HCT116 (cell line): ENCODE measurements at regions not wholly inside any gene's neighbourhood (a gene's known extent, or its start where the extent isn't known, plus 50 kb on each side); places are given as distances from the start of the nearest gene placed in this dataset.
"Not testable (repeated sequence)": the region's sequence is repeated elsewhere in the genome, so short reads cannot be mapped to it uniquely, and the experiment has no call there.

Source experiments
- ATAC-seq: fragments of 200-7000 bp; cut with Tn5 transposase; 2 replicates; pipeline ENCODE4 v1.9.1; 2020; ENCODE audit warnings: mild to moderate bottlenecking, moderate library complexity
- BruUV-seq: library from RNA; stranded (reverse); fragments of 400-500 nt; replicated peaks from 2 replicates; lab custom pipeline; 2021; lab: Mats Ljungman, UMichigan
- CTCF ChIA-PET: fragments of 300-600 bp; sonication (Branson Sonifier 250); formaldehyde crosslinking; loops from one replicate; lab custom pipeline; 2021; ENCODE audit warnings: antibody characterized with exemption; lab: Charles Lee
- POLR2A ChIA-PET: fragments of 300-600, 350-600 bp; sonication (Branson Sonifier 250); formaldehyde crosslinking; loops from one replicate; lab custom pipeline; 2021; ENCODE audit warnings: antibody characterized with exemption; lab: Charles Lee
- RAD21 ChIA-PET, 2 experiments: fragments of 300-600 bp; sonication (Branson Sonifier 250); formaldehyde crosslinking; loops; one replicate each; lab custom pipeline; 2023; ENCODE audit warnings: low total read pairs in 2 of 2; ENCODE audit not compliant: uncharacterized antibody in 2 of 2, unreplicated experiment in 2 of 2, low non-redundant PET in 1 of 2; lab: Charles Lee
- DNase-seq: peaks from one replicate; pipeline ENCODE4 v3.0.0-alpha.2; 2010; ENCODE audit warnings: low read depth, low spot score
- H2AFZ ChIP-seq: fragments of 200-600 bp; shearing (Covaris generic), sonication (generic); 2 replicates; pipeline ENCODE4 v1.6.1; 2017; ENCODE audit warnings: low read depth, mixed run types, mixed read lengths, antibody characterized with exemption, low read length; ENCODE audit not compliant: poor library complexity, severe bottlenecking
- H3K27ac ChIP-seq: 2 replicates; pipeline ENCODE4 v1.5.1; 2012; ENCODE audit warnings: low read depth, low read length
- H3K27me3 ChIP-seq: fragments of 200-600 bp; sonication (generic); 2 replicates; pipeline ENCODE4 v1.6.1; 2016; ENCODE audit warnings: mixed run types, low read length, mixed read lengths; ENCODE audit not compliant: insufficient read depth
- H3K36me3 ChIP-seq, 2 experiments: fragments of 200-500 bp in 1 of 2; fragments of 200-600 bp in 1 of 2; sonication (Bioruptor generic) in 1 of 2; sonication (generic) in 1 of 2; 2 replicates each; pipeline versions ENCODE4 v1.5.1 to v1.6.1; 2014 to 2016; ENCODE audit warnings: low read length in 2 of 2, inconsistent platforms in 1 of 2, mixed read lengths in 1 of 2, mixed run types in 1 of 2; ENCODE audit not compliant: insufficient read depth in 2 of 2, control insufficient read depth in 1 of 2
- H3K4me1 ChIP-seq, 2 experiments: fragments of 200-600 bp in 1 of 2; sonication (generic) in 1 of 2; 2 replicates each; pipeline versions ENCODE4 v1.5.1 to v1.6.1; 2012 to 2017; ENCODE audit warnings: low read length in 2 of 2, inconsistent platforms in 1 of 2, mild to moderate bottlenecking in 1 of 2, mixed read lengths in 1 of 2, mixed run types in 1 of 2, moderate library complexity in 1 of 2; ENCODE audit not compliant: insufficient read depth in 2 of 2, control insufficient read depth in 1 of 2
- H3K4me2 ChIP-seq: fragments of 200-600 bp; sonication (generic); 2 replicates; pipeline ENCODE4 v1.6.1; 2017; ENCODE audit warnings: mixed run types, low read length, mixed read lengths
- H3K4me3 ChIP-seq, 2 experiments: fragments of 200-600 bp in 1 of 2; sonication (generic) in 1 of 2; replicated peaks in 1 of 2; 2 replicates each; pipeline ENCODE4 v1.5.1; 2011 to 2016; ENCODE audit warnings: low read length in 2 of 2, control low read depth in 1 of 2, low read depth in 1 of 2, mild to moderate bottlenecking in 1 of 2, mixed read lengths in 1 of 2, mixed run types in 1 of 2
- H3K79me2 ChIP-seq: fragments of 200-600 bp; sonication (generic); 2 replicates; pipeline ENCODE4 v1.6.1; 2017; ENCODE audit warnings: mild to moderate bottlenecking, mixed run types, low read length, moderate library complexity, mixed read lengths; ENCODE audit not compliant: insufficient read depth
- H3K9ac ChIP-seq: fragments of 200-600 bp; sonication (generic); 2 replicates; pipeline ENCODE4 v1.6.1; 2016; ENCODE audit warnings: low read length, mixed read lengths
- H3K9me2 ChIP-seq: fragments of 200-600 bp; sonication (generic), shearing (Covaris generic); 2 replicates; pipeline ENCODE4 v1.6.1; 2017; ENCODE audit warnings: mixed run types, mild to moderate bottlenecking, moderate library complexity; ENCODE audit not compliant: insufficient read depth
- H3K9me3 ChIP-seq, 2 experiments: fragments of 200-500 bp in 1 of 2; fragments of 200-600 bp in 1 of 2; sonication (Bioruptor generic) in 1 of 2; sonication (generic) in 1 of 2; 2 replicates each; pipeline ENCODE4 v1.6.1; 2014 to 2017; ENCODE audit warnings: low read length in 2 of 2, mixed read lengths in 2 of 2, inconsistent platforms in 1 of 2, low read depth in 1 of 2, mild to moderate bottlenecking in 1 of 2, mixed run types in 1 of 2, moderate library complexity in 1 of 2; ENCODE audit not compliant: control insufficient read depth in 1 of 2, insufficient read depth in 1 of 2
- H4K20me1 ChIP-seq: fragments of 200-600 bp; sonication (generic), shearing (Covaris generic); 2 replicates; pipeline ENCODE4 v1.6.1; 2017; ENCODE audit warnings: mixed run types, mild to moderate bottlenecking, moderate library complexity; ENCODE audit not compliant: insufficient read depth
- SIN3A ChIP-seq: IDR thresholded peaks from 2 replicates; pipeline ENCODE4 v1.6.1; 2012; ENCODE audit warnings: low read depth
- SP1 ChIP-seq: IDR thresholded peaks from 2 replicates; pipeline ENCODE4 v1.6.1; 2012; ENCODE audit warnings: low read depth
- ZFX ChIP-seq: fragments of 450-650 bp; IDR thresholded peaks from 2 replicates; pipeline ENCODE4 v1.6.1; 2017
- intact Hi-C: fragments of 100-400 bp; cut with micrococcal nuclease; formaldehyde crosslinking; loops from 2 replicates; pipeline ENCODE4 v1.10.0; 2022

DNA sequence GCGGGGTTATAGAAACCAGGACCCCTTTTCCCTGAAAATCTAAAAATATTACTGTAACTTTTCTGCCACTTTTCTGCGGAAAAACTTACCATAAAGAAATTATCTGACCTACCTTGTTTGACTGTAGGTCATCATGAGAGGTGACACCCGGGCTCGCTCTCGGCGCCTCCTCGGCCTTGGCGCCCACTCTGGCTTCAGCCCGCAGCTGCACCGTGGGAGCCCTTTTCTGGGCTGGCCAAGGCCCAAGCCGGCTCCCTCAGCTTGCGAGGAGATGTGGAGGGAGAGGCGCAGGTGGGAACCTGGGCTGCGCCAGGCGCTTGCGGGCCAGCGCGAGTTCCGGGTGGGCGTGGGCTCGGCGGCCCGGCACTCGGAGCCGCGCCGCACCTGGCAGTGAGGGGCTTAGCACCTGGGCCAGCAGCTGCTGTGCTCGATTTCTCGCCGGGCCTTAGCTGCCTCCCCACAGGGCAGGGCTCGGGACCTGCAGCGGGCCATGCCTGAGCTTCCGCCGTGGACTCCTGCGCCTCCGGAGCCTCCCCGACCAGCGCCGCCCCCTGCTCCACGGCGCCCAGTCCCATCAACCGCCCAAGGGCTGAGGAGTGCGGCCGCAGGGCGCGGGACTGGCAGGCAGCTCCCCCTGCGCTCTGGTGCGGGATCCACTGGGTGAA, 107.7 kb upstream of the DNAJC10 start:
- no peaks in the 10 kb centered on the region for H4K20me1 ChIP-seq
- POLR2A ChIA-PET = no interaction called here
- DNase-seq = no peak
- TF ChIP-seq SIN3A (no peak), SP1 (no peak), ZFX (no peak)
- TF ChIP-seq, all 23 proteins: peak for 0
- no peaks in the 10 kb centered on the region for H3K79me2 ChIP-seq
- no TSS peak for BruUV-seq
- H3K9ac ChIP-seq = no peak overlapping the region
- CTCF ChIA-PET = no interaction called here
- RAD21 ChIA-PET = no interaction called here
- no peak overlapping the region for H3K27ac ChIP-seq
- ATAC-seq = no peak
- H3K36me3 ChIP-seq = no peaks in the 10 kb centered on the region
- no peaks in the 10 kb centered on the region for H3K4me1 ChIP-seq
- H3K9me2 ChIP-seq = no peaks in the 10 kb centered on the region; the same call in 1 of the 2 replicates
- no peaks in the 10 kb centered on the region for H3K9me3 ChIP-seq
- H3K4me2 ChIP-seq = no peak overlapping the region
- H3K4me3 ChIP-seq = no peak overlapping the region
- H3K27me3 ChIP-seq = no peaks in the 10 kb centered on the region
- intact Hi-C loops = no loop called here
- no peak overlapping the region for H2AFZ ChIP-seq

- H3K4me1 ChIP-seq, H3K79me2 ChIP-seq, POLR2A ChIA-PET, H3K9me2 ChIP-seq, H2AFZ ChIP-seq, H3K4me2 ChIP-seq, H3K9ac ChIP-seq, ATAC-seq, H3K27ac ChIP-seq, RAD21 ChIA-PET, DNase-seq, H3K4me3 ChIP-seq, H3K9me3 ChIP-seq, H3K36me3 ChIP-seq, BruUV-seq, CTCF ChIA-PET, H4K20me1 ChIP-seq, H3K27me3 ChIP-seq, intact Hi-C loops: not testable (repeated sequence)
These were observed 107.1 kb upstream of the DNAJC10 start for GRCh38 chr2:182609005-182609404.
